Astrocyte of the hippocampus (primary cell): ENCODE measurements at regions not wholly inside any gene's neighbourhood (a gene's known extent, or its start where the extent isn't known, plus 50 kb on each side); places are given as distances from the start of the nearest gene placed in this dataset.

Source experiments
- DNase-seq: peaks from one replicate; pipeline ENCODE4 v3.0.0; 2011; ENCODE audit warnings: low read depth, low spot score

GRCh38 chr20:3311623-3312022 is 72.6 kb upstream of the SLC4A11 start:
- DNase-seq = no peak

DNA sequence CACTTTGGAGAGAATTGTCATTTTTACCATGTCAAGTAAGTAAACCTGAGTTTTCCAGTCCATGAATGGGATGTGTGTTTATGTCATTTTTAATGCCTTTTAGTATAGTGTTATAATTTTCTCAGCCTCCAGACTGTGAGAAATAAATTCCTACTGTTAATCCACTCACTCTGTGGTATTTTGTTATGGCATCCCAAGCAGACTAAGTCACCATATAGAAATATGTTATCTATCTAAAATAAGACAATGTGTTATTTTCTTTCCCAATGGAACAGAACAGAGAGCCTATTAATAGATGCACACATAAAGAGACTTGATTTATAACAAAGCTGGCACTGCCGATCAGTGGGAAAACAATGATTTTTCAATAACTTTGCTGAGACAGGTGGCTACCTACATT is 70.2 kb upstream of the SLC4A11 start:
- DNase-seq = no peak

DNA sequence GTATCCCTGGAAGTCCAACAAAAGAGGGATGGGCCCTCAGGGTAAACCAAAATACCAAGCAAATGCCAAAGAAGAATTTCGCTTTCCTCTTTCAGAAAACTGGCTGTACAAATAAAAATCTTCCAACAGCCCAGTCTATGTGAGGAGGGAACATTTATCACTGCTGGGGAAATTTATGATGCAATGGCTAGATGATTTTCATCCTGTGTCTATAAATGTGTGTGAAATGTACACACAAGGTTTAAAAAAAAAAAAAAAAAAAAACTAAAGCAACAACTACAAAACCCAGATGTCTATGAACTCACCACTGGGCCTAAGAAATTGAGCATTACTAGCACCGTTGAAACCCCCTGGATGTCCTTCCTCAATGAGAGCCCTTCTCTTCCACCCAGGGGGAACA is 68.7 kb upstream of the SLC4A11 start:
- DNase-seq = no peak

- DNase-seq = no peak
These were observed 68.1 kb upstream of the SLC4A11 start for GRCh38 chr20:3307078-3307477.

GRCh38 chr20:3306068-3306467 is 67.1 kb upstream of the SLC4A11 start:
- no peak for DNase-seq

DNA sequence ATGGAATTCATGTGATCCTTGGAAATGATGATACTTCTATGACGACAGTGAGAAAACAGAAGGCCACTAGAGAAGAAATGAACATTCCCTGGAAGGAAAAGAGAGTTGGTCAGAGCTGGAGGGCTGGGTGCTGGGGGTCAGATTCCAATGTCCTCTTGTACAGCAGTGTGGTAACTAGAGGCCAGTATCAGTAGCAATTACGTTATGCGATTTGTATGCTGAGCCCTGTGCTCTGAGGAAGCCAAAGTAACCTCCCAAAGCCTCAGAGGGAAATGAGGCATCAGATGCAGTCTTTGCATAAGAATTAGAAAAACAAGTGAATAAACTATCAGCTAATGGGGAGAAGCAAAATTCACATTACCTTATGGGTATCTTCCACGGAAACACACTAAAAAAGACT is 65.5 kb upstream of the SLC4A11 start:
- no peak for DNase-seq

- DNase-seq = no peak
These were observed 58.0 kb upstream of the SLC4A11 start for GRCh38 chr20:3297079-3297378.

DNA sequence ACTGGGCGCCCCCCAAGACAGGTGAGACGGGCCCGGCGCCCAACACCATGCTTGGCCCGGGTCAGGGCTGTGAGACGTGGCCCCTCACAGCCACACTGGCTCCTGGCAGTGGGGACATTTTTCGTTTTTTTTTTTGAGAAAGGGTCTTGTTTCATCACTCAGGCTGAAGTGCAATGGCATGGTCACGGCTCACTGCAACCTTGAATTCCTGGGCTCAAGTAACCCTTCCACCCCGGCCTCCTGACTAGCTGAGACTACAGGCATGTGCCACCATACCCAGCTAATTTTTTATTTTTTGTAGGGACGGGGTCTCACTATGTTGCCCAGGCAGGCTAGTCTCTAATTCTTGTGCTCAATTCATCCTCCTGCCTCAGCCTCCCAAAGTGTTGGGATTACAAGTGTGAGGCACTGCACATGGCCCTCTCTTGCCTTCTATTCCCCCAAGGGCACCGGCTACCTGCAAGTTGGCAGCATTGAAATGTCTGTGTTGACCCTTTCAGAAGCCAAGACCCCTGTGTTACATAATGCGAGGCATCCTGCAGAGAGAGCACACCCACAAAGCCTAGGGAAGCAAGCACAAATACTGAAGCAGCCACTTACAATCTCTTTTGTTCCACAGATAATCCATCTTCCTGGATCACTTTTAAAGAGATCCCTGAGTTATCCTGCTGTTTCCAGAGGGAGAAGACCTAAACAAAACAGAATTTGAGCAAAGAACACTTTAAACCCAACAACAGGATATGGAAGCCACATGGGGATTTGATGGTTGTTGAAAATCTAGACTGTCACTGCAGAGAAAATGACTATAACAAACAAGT is 57.5 kb upstream of the SLC4A11 start:
- DNase-seq = no peak
